Fibroblast of lung (primary cell): ENCODE measurements at regions not wholly inside any gene's neighbourhood (a gene's known extent, or its start where the extent isn't known, plus 50 kb on each side); places are given as distances from the start of the nearest gene placed in this dataset.

ENCODE experiments used
- DNase-seq, 2 donors: peaks; one replicate each; pipeline versions ENCODE4 v3.0.0 to v3.0.0-alpha.2; 2010; ENCODE audit warnings: low read depth in 2 of 2
- H2AFZ ChIP-seq: 2 replicates; pipeline ENCODE4 v1.5.1; 2012; ENCODE audit warnings: low read length, control low read depth, inconsistent platforms
- H3K27ac ChIP-seq: 2 replicates; pipeline ENCODE4 v1.5.1; 2011; ENCODE audit warnings: low read length, control low read depth; ENCODE audit not compliant: insufficient read depth
- H3K27me3 ChIP-seq: 2 replicates; pipeline ENCODE4 v1.5.1; 2011; ENCODE audit warnings: mild to moderate bottlenecking, low read length; ENCODE audit not compliant: control insufficient read depth, insufficient read depth
- H3K36me3 ChIP-seq: 2 replicates; pipeline ENCODE4 v1.5.1; 2011; ENCODE audit warnings: low read length; ENCODE audit not compliant: control insufficient read depth, insufficient read depth
- H3K4me1 ChIP-seq: 2 replicates; pipeline ENCODE4 v1.5.1; 2011; ENCODE audit warnings: low read length; ENCODE audit not compliant: control insufficient read depth, insufficient read depth; ENCODE audit errors: extremely low read depth
- H3K4me2 ChIP-seq: 2 replicates; pipeline ENCODE4 v1.5.1; 2011; ENCODE audit warnings: low read length, control low read depth; ENCODE audit not compliant: insufficient read depth; ENCODE audit errors: extremely low read depth
- H3K4me3 ChIP-seq, 4 experiments: fragments of 200-600 bp in 1 of 4; sonication (generic) in 1 of 4; replicated peaks in 1 of 4; 2 replicates each; pipeline ENCODE4 v1.5.1; 2011 to 2016; ENCODE audit warnings: low read length in 4 of 4, low read depth in 3 of 4, mild to moderate bottlenecking in 3 of 4, control low read depth in 2 of 4, inconsistent platforms in 1 of 4, mixed read lengths in 1 of 4; ENCODE audit not compliant: insufficient read depth in 1 of 4; ENCODE audit errors: control extremely low read depth in 1 of 4
- H3K79me2 ChIP-seq: 2 replicates; pipeline ENCODE4 v1.5.1; 2012; ENCODE audit warnings: mild to moderate bottlenecking, low read length, inconsistent platforms; ENCODE audit not compliant: control insufficient read depth, insufficient read depth
- H3K9ac ChIP-seq: 2 replicates; pipeline ENCODE4 v1.5.1; 2011; ENCODE audit warnings: mild to moderate bottlenecking, low read length, control low read depth; ENCODE audit not compliant: insufficient read depth
- H3K9me3 ChIP-seq: 2 replicates; pipeline ENCODE4 v1.5.1; 2012; ENCODE audit warnings: low read depth, low read length; ENCODE audit not compliant: control insufficient read depth, insufficient read depth
- H4K20me1 ChIP-seq: 2 replicates; pipeline ENCODE4 v1.5.1; 2011; ENCODE audit warnings: low read length; ENCODE audit not compliant: control insufficient read depth, insufficient read depth; ENCODE audit errors: extremely low read depth
- CTCF ChIP-seq, 2 donors: IDR thresholded peaks in 1 of 2; conservative IDR thresholded peaks in 1 of 2; 1 replicate in 1 of 2; 2 replicates in 1 of 2; pipeline ENCODE4 v1.5.1; 2011 to 2012; ENCODE audit warnings: low read length in 2 of 2, control low read depth in 1 of 2, inconsistent platforms in 1 of 2, low read depth in 1 of 2, mild to moderate bottlenecking in 1 of 2
- EZH2 ChIP-seq: IDR thresholded peaks from 2 replicates; pipeline ENCODE4 v1.5.1; 2012; ENCODE audit warnings: low read length, control low read depth, mild to moderate bottlenecking; ENCODE audit errors: missing control alignments

GRCh38 chr7:145643981-145644380 lies 472.6 kb upstream of the CNTNAP2 start:
- Histone ChIP-seq H3K79me2 (no peaks in the 10 kb centered on the region), H3K27ac (no peak overlapping the region), H3K36me3 (no peaks in the 10 kb centered on the region), H2AFZ (no peak overlapping the region), H3K27me3 (no peaks in the 10 kb centered on the region), H3K4me2 (no peak overlapping the region), H3K4me3 (no peak overlapping the region), H4K20me1 (no peaks in the 10 kb centered on the region), H3K9me3 (no peaks in the 10 kb centered on the region), H3K4me1 (no peaks in the 10 kb centered on the region), H3K9ac (no peak overlapping the region)
- TF ChIP-seq CTCF (conservative IDR thresholded peaks at IDR 0.05 in 1 of 2, IDR thresholded peaks at IDR 0.05 in 1 of 2; ENCODE audit: low read depth in 1 of 2, low read length in 2 of 2): no peak
- TF ChIP-seq EZH2: no peak
- no peak for DNase-seq

DNA sequence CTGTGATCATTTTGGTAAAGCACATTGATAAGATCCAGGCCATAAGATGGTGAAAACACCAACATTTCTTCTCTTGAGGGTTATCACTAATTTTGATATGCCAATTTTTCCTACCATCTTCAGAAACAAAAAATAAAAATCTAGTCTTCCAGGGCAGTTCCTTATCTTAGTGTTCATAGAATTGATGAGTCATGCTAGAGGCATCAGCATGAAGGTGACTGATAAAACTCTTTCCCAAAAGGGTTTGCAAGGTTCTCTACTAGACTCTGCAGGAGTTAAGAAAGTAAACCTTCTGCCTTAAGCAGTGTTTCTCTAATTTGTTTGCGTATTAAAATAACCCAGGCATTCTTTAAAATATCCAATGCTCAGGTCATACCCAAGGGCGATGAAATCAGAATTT lies 483.1 kb upstream of the CNTNAP2 start:
- no peaks in the 10 kb centered on the region for H4K20me1 ChIP-seq
- peak in 1 of 2 donors; percentile 5 for DNase-seq
- no peaks in the 10 kb centered on the region for H3K9me3 ChIP-seq
- TF ChIP-seq EZH2 (no peak), CTCF (conservative IDR thresholded peaks at IDR 0.05 in 1 of 2, IDR thresholded peaks at IDR 0.05 in 1 of 2; ENCODE audit: low read depth in 1 of 2, low read length in 2 of 2) (no peak)
- no peaks in the 10 kb centered on the region for H3K36me3 ChIP-seq
- no peak overlapping the region for H3K4me2 ChIP-seq
- H3K9ac ChIP-seq: no peak overlapping the region
- H3K4me1 ChIP-seq: no peaks in the 10 kb centered on the region
- H3K27ac ChIP-seq: no peak overlapping the region
- H3K4me3 ChIP-seq: no peak overlapping the region
- no peaks in the 10 kb centered on the region for H3K79me2 ChIP-seq
- H3K27me3 ChIP-seq: no peaks in the 10 kb centered on the region
- H2AFZ ChIP-seq: no peak overlapping the region

DNA sequence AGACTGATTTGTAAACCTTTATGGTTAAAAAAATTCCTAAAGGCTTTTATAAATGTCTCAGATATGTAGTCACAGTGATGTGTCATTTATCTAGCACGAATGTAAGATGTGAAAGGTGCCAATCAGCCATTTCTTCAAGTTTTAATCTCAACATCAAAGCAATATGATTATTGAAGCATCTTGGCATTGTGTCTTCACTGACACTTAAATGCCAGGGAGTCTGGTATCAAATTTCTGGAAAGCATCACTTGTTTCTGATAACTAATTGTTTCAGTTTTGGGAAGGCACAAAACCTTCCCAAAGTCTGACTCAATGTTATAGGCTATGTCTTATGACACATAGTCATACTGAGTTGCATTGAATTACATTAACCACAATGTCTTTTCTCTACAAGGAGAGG lies 492.0 kb upstream of the CNTNAP2 start:
- Histone ChIP-seq H3K4me3 (no peak overlapping the region), H3K79me2 (no peaks in the 10 kb centered on the region), H3K27ac (no peak overlapping the region), H3K4me1 (no peaks in the 10 kb centered on the region), H3K4me2 (no peak overlapping the region), H3K36me3 (no peaks in the 10 kb centered on the region), H2AFZ (no peak overlapping the region), H4K20me1 (no peaks in the 10 kb centered on the region), H3K27me3 (no peaks in the 10 kb centered on the region), H3K9ac (no peak overlapping the region), H3K9me3 (no peaks in the 10 kb centered on the region)
- TF ChIP-seq CTCF (conservative IDR thresholded peaks at IDR 0.05 in 1 of 2, IDR thresholded peaks at IDR 0.05 in 1 of 2; ENCODE audit: low read depth in 1 of 2, low read length in 2 of 2) (no peak), EZH2 (no peak)
- peak in 1 of 2 donors; percentile 77 for DNase-seq
